ENCODE measurements at regions not wholly inside any gene's neighbourhood (a gene's known extent, or its start where the extent isn't known, plus 50 kb on each side); places are given as distances from the start of the nearest gene placed in this dataset.

- TF ChIP-seq CTCF (IDR thresholded peaks at IDR 0.05 in 2 of 3, conservative IDR thresholded peaks at IDR 0.05 in 1 of 3; ENCODE audit: borderline replicate concordance in 1 of 3, insufficient read depth in 1 of 3, low read depth in 2 of 3, low read length in 2 of 3) (no peak), POLR2AphosphoS5 (IDR thresholded peaks at IDR 0.05; ENCODE audit: low read depth, low read length) (no peak), EZH2 (IDR thresholded peaks at IDR 0.05) (no peak), POLR2A (IDR thresholded peaks at IDR 0.05; ENCODE audit: borderline replicate concordance, extremely low read depth, insufficient read depth, insufficient read length) (no peak)
These were observed 75.3 kb downstream of the SDC1 start for GRCh38 chr2:20149703-20150030.
